Keratinocyte (primary cell): ENCODE measurements at regions not wholly inside any gene's neighbourhood (a gene's known extent, or its start where the extent isn't known, plus 50 kb on each side); places are given as distances from the start of the nearest gene placed in this dataset.

Experiments
- DNase-seq: peaks from one replicate; pipeline ENCODE4 v3.0.0-alpha.2; 2011; ENCODE audit warnings: low read depth, missing footprints, low spot score
- FAIRE-seq: peaks from 2 replicates; lab custom pipeline; 2011; peaks lifted over from hg19 to GRCh38; lab: Jason Lieb, UNC
- H2AFZ ChIP-seq: 2 replicates; pipeline ENCODE4 v1.6.0; 2012; ENCODE audit warnings: low read length, control low read depth, inconsistent platforms; ENCODE audit not compliant: control insufficient read depth
- H3K27ac ChIP-seq: 2 replicates; pipeline ENCODE4 v1.5.1; 2011; ENCODE audit warnings: low read length; ENCODE audit not compliant: control insufficient read depth, insufficient read depth
- H3K27me3 ChIP-seq: 3 replicates; pipeline ENCODE4 v1.6.0; 2011; ENCODE audit warnings: low read length; ENCODE audit not compliant: control insufficient read depth, insufficient read depth; ENCODE audit errors: extremely low read depth
- H3K36me3 ChIP-seq, 2 experiments: 2 replicates in 1 of 2; 3 replicates in 1 of 2; pipeline ENCODE4 v1.5.1; 2011; ENCODE audit warnings: low read length in 2 of 2, mild to moderate bottlenecking in 1 of 2; ENCODE audit not compliant: control insufficient read depth in 2 of 2, insufficient read depth in 2 of 2; ENCODE audit errors: extremely low read depth in 1 of 2
- H3K4me1 ChIP-seq: 3 replicates; pipeline ENCODE4 v1.5.1; 2011; ENCODE audit warnings: low read length; ENCODE audit not compliant: control insufficient read depth, insufficient read depth; ENCODE audit errors: extremely low read depth
- H3K4me2 ChIP-seq: 3 replicates; pipeline ENCODE4 v1.6.0; 2011; ENCODE audit warnings: low read depth, low read length; ENCODE audit not compliant: control insufficient read depth, insufficient read depth; ENCODE audit errors: extremely low read depth
- H3K4me3 ChIP-seq, 3 experiments: fragments of 200-600 bp in 1 of 3; sonication (generic) in 1 of 3; 2 replicates in 2 of 3; 3 replicates in 1 of 3; pipeline ENCODE4 v1.5.1; 2011 to 2016; ENCODE audit warnings: low read length in 3 of 3, mild to moderate bottlenecking in 3 of 3, control low read depth in 2 of 3, inconsistent platforms in 1 of 3, low read depth in 1 of 3, mixed read lengths in 1 of 3, mixed run types in 1 of 3, moderate library complexity in 1 of 3; ENCODE audit not compliant: control insufficient read depth in 2 of 3, insufficient read depth in 2 of 3; ENCODE audit errors: extremely low read depth in 1 of 3
- H3K79me2 ChIP-seq: 2 replicates; pipeline ENCODE4 v1.6.0; 2012; ENCODE audit warnings: low read length; ENCODE audit not compliant: control insufficient read depth, insufficient read depth
- H3K9ac ChIP-seq: 3 replicates; pipeline ENCODE4 v1.6.0; 2011; ENCODE audit warnings: low read length; ENCODE audit not compliant: control insufficient read depth, insufficient read depth; ENCODE audit errors: extremely low read depth
- H3K9me1 ChIP-seq: 3 replicates; pipeline ENCODE4 v1.6.0; 2011; ENCODE audit warnings: low read length; ENCODE audit not compliant: control insufficient read depth, insufficient read depth; ENCODE audit errors: extremely low read depth
- H3K9me3 ChIP-seq: 2 replicates; pipeline ENCODE4 v1.5.1; 2012; ENCODE audit warnings: low read depth, low read length; ENCODE audit not compliant: control insufficient read depth
- H4K20me1 ChIP-seq: 3 replicates; pipeline ENCODE4 v1.6.0; 2011; ENCODE audit warnings: low read length; ENCODE audit not compliant: control insufficient read depth, insufficient read depth; ENCODE audit errors: extremely low read depth
- CTCF ChIP-seq, 3 experiments: IDR thresholded peaks in 1 of 3; conservative IDR thresholded peaks in 1 of 3; optimal IDR thresholded peaks in 1 of 3; 2 replicates in 2 of 3; 3 replicates in 1 of 3; pipeline versions ENCODE3 to v1.5.1; 2011; ENCODE audit warnings: low read length in 3 of 3, mild to moderate bottlenecking in 3 of 3, moderate library complexity in 2 of 3, control low read depth in 1 of 3, inconsistent platforms in 1 of 3; ENCODE audit not compliant: insufficient read depth in 2 of 3; ENCODE audit errors: extremely low read depth in 1 of 3
- EZH2 ChIP-seq: IDR thresholded peaks from one replicate; pipeline ENCODE4 v1.6.1; 2012; ENCODE audit warnings: inconsistent platforms, mild to moderate bottlenecking, low read length, moderate library complexity
- dilution Hi-C: fragments of 300-500 bp; cut with MboI; formaldehyde crosslinking; loops from one replicate; pipeline ENCODE4 v1.7.0; 2020; ENCODE audit warnings: low sequenced_read_pairs; ENCODE audit not compliant: extremely low pct_ligation_motif_present

- H3K9me3 ChIP-seq: no peaks in the 10 kb centered on the region
- peak overlapping the region; percentile 65 for H3K4me2 ChIP-seq
- no peaks in the 10 kb centered on the region for H4K20me1 ChIP-seq
- dilution Hi-C loops: no loop called here
- peaks cover 0 to 3% of the 10 kb centered on the region in 2 experiments for H3K36me3 ChIP-seq
- peak overlapping the region; percentile 70 for H3K27ac ChIP-seq
- H3K27me3 ChIP-seq: no peaks in the 10 kb centered on the region
- peak overlapping the region in 1 of 3 experiments; percentile 16 for H3K4me3 ChIP-seq
- peaks cover 84% of the 10 kb centered on the region for H3K4me1 ChIP-seq
- DNase-seq (peak; percentile 35), FAIRE-seq (peak; percentile 85)
- H3K79me2 ChIP-seq: peaks cover 60% of the 10 kb centered on the region
- peaks cover 4% of the 10 kb centered on the region for H3K9me1 ChIP-seq
- no peak overlapping the region for H2AFZ ChIP-seq
- TF ChIP-seq CTCF (optimal IDR thresholded peaks at IDR 0.05 in 1 of 3, IDR thresholded peaks at IDR 0.05 in 1 of 3, conservative IDR thresholded peaks at IDR 0.05 in 1 of 3; ENCODE audit: extremely low read depth in 1 of 3, insufficient read depth in 2 of 3, low read length in 3 of 3) (peak in 1 of 3 experiments; percentile 4), EZH2 (no peak)
- no peak overlapping the region for H3K9ac ChIP-seq
Measured at GRCh38 chr2:134142903-134143302, 111.0 kb upstream of the MGAT5 start.

DNA sequence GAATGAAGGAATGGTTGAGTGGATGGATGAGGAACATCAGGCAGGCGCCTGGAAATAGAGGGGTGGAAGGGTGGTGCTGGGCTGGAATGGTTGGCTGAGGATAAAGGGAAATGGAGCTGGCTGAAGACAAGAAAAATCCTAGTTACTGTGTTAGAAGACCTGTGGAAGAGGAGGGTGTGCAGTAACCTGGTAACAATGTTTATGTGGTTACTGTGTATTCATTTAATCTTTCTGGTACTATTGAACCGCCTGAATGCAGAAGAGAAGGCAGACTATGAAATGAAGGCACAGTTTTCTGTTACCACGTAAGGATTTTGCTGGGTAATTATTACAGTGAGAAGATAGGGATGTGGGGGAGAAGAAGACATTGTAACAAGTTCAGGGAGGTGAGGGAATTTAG is 110.3 kb upstream of the MGAT5 start:
- H3K9me3 ChIP-seq: no peaks in the 10 kb centered on the region
- peaks cover 59% of the 10 kb centered on the region for H3K79me2 ChIP-seq
- peak overlapping the region; percentile 65 for H3K4me2 ChIP-seq
- H3K27me3 ChIP-seq: no peaks in the 10 kb centered on the region
- peaks cover 82% of the 10 kb centered on the region for H3K4me1 ChIP-seq
- DNase-seq (no peak), FAIRE-seq (peak; percentile 36)
- H3K36me3 ChIP-seq: peaks cover 0 to 3% of the 10 kb centered on the region in 2 experiments
- peaks cover 4% of the 10 kb centered on the region for H3K9me1 ChIP-seq
- peak overlapping the region; percentile 70 for H3K27ac ChIP-seq
- H4K20me1 ChIP-seq: no peaks in the 10 kb centered on the region
- dilution Hi-C loops: no loop called here
- no peak overlapping the region for H3K9ac ChIP-seq
- H3K4me3 ChIP-seq: no peak overlapping the region
- TF ChIP-seq CTCF (optimal IDR thresholded peaks at IDR 0.05 in 1 of 3, IDR thresholded peaks at IDR 0.05 in 1 of 3, conservative IDR thresholded peaks at IDR 0.05 in 1 of 3; ENCODE audit: extremely low read depth in 1 of 3, insufficient read depth in 2 of 3, low read length in 3 of 3) (no peak), EZH2 (no peak)
- H2AFZ ChIP-seq: no peak overlapping the region
